ELF-1 (cell line): ENCODE measurements at regions not wholly inside any gene's neighbourhood (a gene's known extent, or its start where the extent isn't known, plus 50 kb on each side); places are given as distances from the start of the nearest gene placed in this dataset.

ENCODE experiments used
- DNase-seq: peaks from one replicate; pipeline ENCODE4 v3.0.0-alpha.2; 2016; ENCODE audit warnings: low read depth, low spot score

DNA sequence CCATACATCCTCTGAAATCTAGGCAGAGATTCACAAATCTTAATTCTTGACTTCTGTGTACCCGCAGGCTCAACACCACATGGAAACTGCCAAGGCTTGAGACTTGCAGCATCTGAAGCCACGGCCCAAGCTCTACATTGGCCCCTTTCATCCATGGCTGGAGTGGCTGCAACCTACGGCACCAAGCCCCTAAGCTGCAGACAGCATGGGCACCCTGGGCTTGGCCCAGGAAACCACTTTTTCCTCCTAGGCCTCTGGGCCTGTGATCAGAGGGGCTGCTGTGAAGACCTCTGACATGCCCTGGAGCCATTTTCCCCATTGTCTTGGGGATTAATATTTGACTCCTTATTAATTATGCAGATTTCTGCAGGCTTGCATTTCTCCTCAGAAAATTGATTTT lies 457.9 kb downstream of the GRIA2 start:
- no peak for DNase-seq

DNA sequence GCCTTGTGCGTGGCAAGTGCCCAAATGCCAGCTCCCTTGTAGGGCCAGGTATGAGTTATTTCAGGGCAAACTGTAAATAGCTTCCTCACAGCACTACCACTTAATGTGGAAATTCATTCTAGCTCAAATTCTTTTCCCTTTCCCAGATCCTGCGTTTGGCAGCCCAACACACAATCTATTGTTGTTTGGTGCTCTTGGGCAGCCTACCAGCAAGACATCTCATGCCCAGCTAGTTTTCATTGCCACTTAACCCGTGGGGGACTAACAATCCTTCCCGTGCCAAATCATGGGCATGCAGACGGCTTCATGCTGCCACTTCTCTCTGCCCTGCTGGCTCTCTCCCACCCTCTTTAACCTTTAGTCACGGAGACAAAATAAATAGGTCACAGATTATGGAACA lies 454.2 kb downstream of the GRIA2 start:
- no peak for DNase-seq

DNA sequence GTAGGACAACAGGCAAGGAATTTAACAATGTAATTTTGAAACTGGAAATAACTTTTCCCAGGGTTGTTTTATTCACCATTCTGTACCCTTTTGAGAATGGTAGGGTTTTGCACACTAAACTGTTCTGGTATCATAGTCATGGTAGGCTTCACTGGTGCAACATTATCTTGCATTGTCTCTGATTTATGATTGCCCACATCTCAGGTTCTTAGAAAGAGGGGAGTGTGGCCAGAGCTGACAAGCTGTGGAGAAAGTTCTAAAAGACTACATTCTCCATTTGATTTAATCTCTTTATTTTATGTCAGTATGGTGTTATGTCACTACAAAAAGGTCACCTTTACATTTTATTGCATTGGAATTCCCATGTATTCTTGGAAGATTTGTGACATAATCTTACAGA lies 447.3 kb downstream of the GRIA2 start:
- no peak for DNase-seq

DNA sequence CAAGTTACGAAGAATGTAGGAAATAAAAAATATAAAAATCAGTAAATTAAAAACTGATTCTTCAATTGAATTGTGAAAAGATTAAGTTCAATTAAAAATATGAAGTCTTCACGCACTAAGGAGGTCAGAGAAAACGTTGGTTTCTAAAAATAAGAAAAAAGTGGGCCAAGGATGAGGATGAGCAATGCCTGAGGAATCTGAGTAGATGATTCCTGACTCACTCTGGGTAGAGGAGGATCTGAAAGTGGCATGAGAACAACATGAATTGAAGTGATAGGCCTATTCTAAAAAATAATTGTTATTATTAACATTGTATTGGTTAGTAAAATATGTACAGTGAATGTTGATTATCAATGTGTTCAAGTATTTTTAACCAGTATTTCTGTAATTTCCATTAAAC lies 444.2 kb downstream of the GRIA2 start:
- DNase-seq = no peak

DNA sequence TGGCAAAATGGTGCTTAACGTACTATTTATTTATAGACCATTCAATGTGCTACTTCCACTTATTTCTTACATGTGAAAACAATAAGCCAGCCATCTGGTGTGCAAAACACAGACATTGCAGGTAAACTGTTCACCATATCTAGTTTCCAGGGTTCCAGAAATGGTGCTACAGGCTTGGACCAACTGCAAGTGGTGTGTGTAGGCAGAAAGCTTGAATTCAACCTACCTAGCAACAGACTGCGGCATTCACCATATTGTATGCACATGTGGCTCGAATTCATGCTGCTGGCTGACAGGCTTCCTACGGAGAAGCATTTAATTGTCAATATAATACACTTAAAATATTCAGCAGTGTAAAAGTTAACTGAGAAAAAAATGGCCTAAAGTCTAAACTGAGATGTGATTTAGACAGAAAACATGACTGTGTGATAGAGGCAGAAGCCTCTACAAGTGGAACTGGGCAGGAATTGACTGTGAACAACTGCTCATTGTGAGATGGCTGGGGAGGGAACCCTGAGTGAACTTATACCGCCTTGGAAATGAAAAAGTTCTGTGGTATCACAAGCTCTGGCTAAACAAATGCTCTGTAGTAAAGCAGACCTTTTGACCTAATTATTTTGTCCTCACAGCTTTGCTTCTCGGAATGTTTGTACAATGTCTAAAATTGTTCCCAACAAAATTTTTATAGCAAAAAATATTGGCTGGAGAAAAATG lies 434.7 kb downstream of the GRIA2 start:
- no peak for DNase-seq

DNA sequence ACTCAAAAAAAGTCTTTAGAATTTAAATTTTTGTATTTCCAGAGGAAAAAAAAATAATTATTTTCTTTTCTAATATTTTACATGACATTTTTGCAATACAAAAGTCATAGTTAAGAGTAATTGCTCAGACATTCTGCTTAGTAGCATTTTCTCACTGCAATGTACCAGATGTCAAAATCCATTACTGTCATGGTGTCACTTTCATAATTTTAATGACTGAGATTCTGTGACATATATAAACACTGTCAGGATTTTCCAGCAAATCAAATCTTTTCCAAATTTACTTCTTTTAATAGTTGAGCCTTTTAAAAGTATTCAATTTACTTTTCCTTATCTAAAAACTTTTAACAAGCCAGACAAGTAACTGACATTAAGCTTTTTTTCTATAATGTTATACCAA lies 422.7 kb downstream of the GRIA2 start:
- no peak for DNase-seq

DNA sequence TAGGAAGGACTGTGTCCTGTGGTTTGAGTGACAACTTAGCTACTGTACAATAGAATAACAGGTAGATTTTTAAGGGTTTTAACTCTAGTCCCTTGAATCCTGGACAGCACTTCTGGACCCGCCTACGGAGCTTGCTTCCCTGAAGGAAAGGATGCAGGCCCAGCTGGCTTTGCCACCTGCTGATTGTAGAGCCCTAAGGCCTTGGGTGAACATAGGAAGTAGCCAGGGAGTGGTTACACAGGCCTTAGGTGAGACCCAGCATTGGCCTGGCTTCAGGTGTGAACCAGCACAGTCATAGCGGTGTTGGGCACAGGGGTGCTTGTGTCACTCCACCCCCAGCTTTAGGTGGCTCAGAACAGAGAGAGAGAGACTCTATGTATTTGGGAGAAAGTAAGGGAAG lies 413.5 kb downstream of the GRIA2 start:
- DNase-seq = no peak

DNA sequence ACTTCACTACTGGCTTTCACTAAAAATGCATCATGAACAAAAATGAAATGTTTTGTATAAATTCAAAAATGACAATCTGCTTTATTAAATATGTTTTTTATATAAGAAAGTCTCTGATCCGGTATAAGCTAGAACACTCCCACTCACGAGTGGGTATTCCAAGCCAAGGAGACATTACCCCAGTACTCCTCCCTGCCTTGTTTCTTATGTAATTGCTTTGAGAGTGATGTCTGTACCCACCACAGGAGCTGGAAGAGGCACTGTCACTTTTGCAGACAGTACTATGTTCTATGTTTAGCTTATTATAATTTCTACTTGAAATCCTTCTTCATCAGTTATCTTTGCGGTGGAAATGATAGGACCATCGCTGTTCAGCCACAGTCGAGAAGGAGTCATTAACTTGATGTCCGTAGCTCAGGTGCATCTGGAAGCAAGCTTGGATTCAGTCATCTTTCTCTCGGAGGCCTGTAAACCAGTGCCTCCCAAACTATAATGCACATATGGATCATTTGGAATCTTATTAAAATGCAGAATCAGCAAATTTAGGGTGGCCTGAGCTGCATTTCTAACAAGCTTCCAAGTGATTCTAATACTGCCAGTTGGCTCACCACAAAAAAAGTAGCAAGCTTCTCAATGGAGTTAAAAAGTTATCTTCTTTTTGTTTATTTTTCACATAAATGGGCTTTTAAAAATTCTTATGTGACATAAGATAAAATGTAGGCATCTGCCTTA lies 396.4 kb downstream of the GRIA2 start:
- no peak for DNase-seq

DNA sequence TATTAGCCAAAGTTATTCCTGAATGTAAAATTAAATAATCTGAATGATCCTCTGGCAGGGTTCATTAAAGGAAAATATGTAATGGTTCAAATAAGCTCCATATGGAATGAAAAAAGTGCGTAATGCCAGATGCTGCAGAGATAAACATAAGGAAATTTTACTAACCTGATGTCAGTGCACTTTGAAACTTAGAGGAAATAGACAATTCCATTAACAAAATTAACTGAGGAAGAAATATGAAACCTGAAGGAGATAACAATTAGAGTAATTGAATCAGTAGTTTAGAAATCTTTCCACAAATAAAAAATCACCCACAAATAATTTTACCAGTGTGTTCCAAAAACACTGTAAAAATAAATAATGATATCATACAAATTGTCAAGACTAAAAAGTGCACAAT lies 387.5 kb downstream of the GRIA2 start:
- no peak for DNase-seq

DNA sequence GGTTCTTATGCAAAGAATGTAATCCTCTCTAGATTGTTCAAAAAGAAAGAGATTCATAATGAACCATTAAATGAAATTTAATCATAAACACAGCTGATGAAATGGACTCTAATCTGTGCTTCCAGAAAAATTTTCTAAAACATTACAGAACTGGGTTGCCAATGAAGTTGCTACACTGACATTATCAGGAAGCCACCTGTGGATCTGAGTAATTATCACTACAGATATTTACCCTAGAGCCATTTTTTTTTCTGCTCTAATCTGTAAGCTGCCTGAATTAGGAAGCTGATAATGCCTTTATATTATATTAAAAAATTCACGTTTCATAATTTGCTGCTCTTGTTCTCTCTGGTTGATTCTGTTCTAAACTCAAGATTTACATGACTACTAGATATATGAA lies 380.1 kb downstream of the GRIA2 start:
- no peak for DNase-seq

DNA sequence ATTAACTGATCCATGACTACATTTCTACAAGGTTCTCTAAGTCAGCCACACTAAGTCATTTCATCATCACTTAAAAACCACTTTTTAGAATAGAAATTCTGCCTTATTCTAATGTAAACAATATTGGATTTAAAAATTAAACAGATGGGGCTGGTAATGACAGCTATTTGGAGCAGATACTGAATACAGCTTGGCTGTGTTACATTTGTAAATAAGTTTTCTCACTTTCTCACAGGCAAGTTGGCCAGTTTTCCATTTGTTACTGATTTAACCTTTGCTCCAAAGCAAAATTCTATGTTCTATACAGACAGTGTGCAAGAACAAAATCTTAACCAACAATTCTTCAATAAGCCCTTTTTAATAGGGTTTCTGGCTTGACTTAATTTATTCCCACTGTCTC lies 370.7 kb downstream of the GRIA2 start:
- DNase-seq = no peak

DNA sequence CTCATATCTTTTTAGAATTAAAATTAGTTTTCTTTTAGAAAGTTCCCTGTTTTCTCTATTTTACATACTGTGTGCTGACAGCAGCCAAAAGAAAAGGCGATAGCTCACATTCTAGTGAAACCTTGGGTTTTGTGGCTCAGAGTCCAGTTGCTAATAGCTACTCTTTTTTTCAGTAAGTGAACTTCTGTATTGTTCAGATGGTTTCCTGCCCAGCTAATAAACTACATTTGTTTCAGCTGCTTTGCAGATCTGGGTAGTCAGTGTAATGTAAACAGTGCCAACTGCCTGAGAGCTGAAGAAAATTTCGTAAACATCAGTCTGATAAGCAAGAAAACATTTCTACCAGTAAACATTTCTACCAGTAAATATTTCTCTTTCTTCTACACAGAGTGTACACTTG lies 370.2 kb downstream of the GRIA2 start:
- no peak for DNase-seq

DNA sequence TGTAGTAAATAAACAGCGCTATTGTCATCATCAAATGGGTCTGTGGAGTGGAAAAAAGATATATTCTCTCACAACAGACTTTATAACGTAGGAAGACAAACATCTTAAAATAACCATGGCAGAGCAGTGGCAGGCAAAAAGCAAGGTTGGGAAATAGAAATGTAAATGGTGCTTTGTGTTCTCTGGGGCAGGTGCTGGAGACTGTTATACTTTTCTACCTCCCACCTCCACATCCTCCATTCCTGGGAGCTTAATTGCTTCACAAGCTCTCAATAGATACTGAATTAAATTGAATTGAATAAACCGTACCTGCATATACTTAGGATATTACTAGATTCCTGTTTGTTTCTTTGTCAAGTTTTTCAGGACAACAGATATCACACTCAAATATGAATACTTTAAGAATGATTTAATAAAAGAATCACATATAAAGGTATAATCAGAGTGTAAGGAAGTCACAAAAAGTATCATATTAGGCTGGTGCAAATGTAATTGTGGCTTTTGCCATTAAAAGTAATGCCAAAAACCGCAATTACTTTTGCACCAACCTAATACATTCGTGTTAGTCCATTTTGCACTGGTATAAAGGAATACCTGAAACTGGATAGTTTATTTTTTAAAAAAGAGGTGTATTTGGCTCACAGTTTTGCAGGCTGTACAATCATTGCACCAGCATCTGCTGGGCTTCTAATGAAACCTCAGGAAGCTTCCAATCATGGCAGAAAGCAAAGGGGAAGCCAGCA lies 367.3 kb downstream of the GRIA2 start:
- DNase-seq = no peak

DNA sequence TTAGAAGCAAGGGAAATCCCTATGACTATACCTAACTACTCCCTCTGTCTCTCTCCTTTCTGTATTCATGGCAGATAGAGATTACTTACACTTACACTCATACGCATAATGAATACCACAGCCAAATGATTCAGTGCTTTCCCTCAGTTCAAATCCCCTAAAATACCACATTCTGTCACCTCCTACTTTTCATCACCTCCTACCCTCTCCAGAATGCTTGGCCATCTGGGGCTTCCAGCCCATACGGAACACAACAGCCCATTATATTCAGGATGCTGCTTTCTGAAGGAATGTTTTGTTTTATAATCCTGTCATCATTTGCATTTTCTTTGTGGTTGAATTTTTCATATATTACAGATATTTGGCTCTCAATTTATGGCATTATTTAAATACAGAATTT lies 361.6 kb downstream of the GRIA2 start:
- no peak for DNase-seq

DNA sequence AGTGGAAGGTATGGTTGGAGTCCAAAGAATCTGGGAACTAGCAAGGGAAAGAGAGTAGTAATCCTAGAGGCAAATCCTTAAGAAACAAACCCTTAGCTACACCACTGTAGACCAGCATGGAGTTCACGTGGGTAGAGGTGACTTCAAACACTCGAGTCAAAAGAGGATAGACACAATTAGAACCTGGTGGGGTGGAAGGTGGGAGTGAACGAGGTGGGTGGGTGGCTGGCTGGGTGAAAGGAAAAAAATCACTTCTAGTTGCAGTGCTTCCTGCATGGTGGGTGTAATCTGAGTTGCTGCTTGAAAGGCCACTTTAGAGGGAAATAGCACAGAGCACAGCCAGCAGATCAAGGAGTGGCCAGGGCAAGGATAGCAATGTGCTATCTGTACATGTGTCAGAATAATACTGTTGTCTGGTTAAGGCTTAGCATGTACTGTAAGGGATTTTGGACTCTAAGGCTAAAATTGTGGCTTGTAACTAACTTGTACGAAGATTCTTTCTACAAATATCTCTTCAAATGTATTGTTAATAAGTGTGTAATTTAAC lies 356.2 kb downstream of the GRIA2 start:
- DNase-seq = no peak

DNA sequence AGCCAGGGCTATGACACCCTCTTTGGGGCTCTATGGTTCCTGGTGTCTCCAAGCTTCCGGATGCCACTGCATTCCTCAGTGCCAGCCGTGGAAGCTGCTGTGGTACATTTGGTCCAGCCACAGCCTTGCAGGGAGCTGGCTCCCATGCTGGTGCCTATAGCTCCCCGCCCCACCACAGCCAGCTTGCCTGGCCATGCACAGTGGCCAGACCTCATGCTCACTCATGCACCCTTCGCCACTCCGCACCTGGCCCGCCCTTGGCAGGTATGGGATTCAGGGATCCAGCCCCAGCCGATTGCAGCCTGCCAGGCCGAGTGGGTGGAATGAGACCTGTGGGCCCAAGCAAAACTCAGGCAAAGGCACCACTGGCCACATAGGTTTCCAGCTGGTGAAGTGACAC lies 354.8 kb downstream of the GRIA2 start:
- no peak for DNase-seq

DNA sequence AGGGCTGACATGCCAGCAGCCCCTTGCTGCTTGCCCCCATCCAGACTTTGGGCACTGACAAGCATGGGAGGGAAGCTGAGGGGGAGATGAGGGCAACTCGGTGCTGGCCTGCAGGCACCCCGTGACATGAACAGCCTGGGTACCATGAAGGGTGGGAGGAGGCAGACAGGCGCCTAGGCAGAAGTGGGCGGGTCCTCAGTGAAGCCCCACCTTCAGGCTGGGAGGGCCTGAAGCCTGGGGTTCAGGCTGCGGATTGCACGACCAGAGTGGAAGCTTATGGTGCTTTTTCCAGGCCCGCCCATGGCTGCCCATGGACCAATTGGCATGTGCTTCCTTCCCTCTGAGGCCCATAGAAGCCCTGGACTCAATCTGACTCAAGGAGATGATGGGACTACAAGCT lies 354.1 kb downstream of the GRIA2 start:
- DNase-seq = no peak

DNA sequence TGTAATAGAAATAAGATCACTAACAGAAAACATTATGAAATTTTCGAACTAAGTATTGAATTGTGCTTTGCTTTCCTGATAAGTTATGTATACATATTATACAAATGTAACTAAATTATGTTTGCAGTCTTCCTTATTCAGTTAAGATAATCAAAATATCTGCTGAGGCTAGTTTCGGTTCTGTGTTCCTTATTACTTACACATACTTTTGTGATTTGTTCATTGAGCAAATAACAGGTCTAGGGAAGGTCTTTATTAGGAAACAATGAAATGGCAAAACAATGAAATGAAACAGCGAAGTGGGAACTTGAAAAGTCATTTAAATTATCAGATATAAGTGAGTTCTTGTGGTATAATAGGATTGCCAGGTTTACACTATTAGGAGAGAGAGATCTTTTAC lies 352.4 kb downstream of the GRIA2 start:
- DNase-seq = no peak

DNA sequence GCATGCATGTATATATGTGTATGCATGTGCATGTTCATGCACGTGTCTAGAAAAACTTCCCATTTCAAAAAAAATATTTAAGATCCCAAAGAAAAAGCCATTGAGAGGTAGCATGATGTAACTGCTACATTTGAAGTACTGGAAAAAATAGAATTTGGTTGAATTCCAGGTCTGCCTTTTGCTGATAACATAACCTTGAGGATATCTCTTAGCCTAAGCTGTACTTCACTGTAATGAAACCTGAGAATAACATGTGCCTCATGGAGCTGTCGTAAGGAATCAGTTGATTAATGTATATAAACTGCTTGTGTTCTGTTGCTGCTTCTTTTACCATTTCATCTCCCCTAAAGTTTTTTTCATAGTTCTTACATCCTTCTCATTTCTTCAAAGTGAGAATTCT lies 351.8 kb downstream of the GRIA2 start:
- DNase-seq = no peak

DNA sequence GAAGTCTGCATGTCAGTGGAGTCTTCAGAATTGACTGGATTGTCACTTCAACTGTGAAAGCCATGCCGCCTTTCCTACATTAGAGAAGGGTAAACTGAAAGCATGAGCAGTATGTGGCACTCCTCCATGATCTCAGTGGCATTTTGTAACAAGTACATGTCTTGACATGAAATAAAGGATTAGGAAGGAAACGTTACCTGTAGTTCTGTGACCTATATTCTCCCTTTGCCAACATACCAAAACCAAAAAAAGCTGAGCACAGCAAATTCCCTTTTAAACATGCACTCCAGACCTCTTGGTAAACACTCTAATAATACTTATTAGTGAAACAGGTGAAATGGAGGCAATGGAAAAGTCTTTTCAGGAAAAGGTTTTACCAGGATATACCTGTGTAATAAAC lies 344.2 kb downstream of the GRIA2 start:
- DNase-seq = no peak

DNA sequence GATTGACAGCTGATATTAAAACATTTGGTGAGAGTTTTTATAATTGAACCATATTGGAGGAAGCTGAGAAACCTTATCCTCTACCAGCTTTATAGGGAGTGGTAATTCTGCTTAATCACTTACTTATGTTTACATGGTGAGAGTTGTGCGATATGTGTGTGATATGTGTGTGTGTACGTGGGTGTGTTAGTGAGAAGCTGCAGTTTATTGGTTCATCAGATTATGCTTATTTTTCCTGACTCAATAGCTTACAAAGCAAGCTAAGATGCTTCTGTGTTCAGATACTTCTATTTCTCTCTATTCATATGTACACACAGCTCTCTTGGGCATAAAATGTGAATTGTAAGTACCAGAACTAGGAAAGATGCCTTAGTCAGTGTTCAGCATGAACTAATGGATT lies 343.7 kb downstream of the GRIA2 start:
- DNase-seq = no peak

DNA sequence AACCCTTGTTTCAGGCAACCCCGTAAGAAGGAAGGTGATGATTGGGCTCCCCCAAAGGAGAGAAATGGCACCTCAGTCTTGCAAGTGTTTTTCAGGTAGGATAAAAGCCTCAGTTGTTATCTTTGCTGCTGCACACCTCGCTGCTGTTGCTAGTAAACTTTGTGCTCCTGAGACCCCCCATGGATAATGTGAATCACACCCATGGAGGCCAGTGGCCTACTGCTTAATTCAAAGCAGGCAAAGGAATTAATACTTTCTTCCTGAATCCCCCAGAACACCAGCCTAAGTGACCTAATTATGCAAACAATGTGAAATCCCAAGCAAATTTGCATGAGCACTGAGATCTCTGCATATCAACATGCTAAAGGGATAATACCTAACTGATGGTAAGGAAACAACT lies 337.5 kb downstream of the GRIA2 start:
- DNase-seq = no peak

DNA sequence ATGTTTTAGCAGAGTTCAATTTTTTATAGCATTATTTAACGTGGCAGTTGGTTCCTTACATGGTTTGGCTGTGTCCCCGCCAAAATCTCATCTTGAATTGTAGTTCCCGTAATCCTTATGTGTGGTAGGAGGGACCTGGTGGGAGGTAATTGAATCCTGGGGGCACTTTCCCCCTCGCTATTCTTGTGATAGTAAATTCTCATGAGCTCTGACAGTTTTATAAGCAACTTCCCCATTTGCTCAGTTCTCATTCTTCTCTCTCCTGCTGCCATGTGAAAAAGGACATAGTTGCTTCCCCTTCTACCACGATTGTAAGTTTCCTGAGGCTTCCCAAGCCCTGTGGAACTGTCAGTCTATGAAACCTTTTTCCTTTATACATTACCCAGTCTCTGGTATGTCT lies 329.5 kb downstream of the GRIA2 start:
- DNase-seq = no peak
